ENCODE measurements at regions not wholly inside any gene's neighbourhood (a gene's known extent, or its start where the extent isn't known, plus 50 kb on each side); places are given as distances from the start of the nearest gene placed in this dataset.

- no peak for DNase-seq (ENCODE audit: low read depth in 4 of 4, low spot score in 3 of 4)
Observed at GRCh38 chr9:130755377-130756007, 61.9 kb downstream of the EXOSC2 start.

- DNase-seq (ENCODE audit: low read depth in 4 of 4, low spot score in 3 of 4), result no peak
Observed at GRCh38 chr9:130756037-130756436, 62.5 kb downstream of the EXOSC2 start.

- no peak for DNase-seq (ENCODE audit: low read depth in 4 of 4, low spot score in 3 of 4)
Observed at GRCh38 chr9:130756455-130757152, 63.0 kb downstream of the EXOSC2 start.

- no peak for DNase-seq (ENCODE audit: low read depth in 4 of 4, low spot score in 3 of 4)
Observed at GRCh38 chr9:130759738-130760137, 66.2 kb downstream of the EXOSC2 start.

GRCh38 chr9:130763331-130764171, 70.0 kb downstream of the EXOSC2 start:
- DNase-seq (ENCODE audit: low read depth in 4 of 4, low spot score in 3 of 4), result no peak

- no peak for DNase-seq (ENCODE audit: low read depth in 4 of 4, low spot score in 3 of 4)
Observed at GRCh38 chr9:130765137-130766020, 69.7 kb upstream of the ABL1 start.

- no peak for DNase-seq (ENCODE audit: low read depth in 4 of 4, low spot score in 3 of 4)
Observed at GRCh38 chr9:130766021-130766926, 68.8 kb upstream of the ABL1 start.

GRCh38 chr9:130766927-130767307, 68.1 kb upstream of the ABL1 start:
- no peak for DNase-seq (ENCODE audit: low read depth in 4 of 4, low spot score in 3 of 4)

- DNase-seq (ENCODE audit: low read depth in 4 of 4, low spot score in 3 of 4), result no peak
Observed at GRCh38 chr9:130768265-130768664, 66.8 kb upstream of the ABL1 start.

- no peak for DNase-seq (ENCODE audit: low read depth in 4 of 4, low spot score in 3 of 4)
Observed at GRCh38 chr9:130768891-130769403, 66.1 kb upstream of the ABL1 start.

- DNase-seq (ENCODE audit: low read depth in 4 of 4, low spot score in 3 of 4), result no peak
Observed at GRCh38 chr9:130770093-130770492, 65.0 kb upstream of the ABL1 start.

GRCh38 chr9:130770679-130771442, 64.2 kb upstream of the ABL1 start:
- no peak for DNase-seq (ENCODE audit: low read depth in 4 of 4, low spot score in 3 of 4)

GRCh38 chr9:130772185-130772584, 62.9 kb upstream of the ABL1 start:
- no peak for DNase-seq (ENCODE audit: low read depth in 4 of 4, low spot score in 3 of 4)

GRCh38 chr9:130774183-130774582, 60.9 kb upstream of the ABL1 start:
- no peak for DNase-seq (ENCODE audit: low read depth in 4 of 4, low spot score in 3 of 4)

- DNase-seq (ENCODE audit: low read depth in 4 of 4, low spot score in 3 of 4), result no peak
Observed at GRCh38 chr9:130775336-130775991, 59.6 kb upstream of the ABL1 start.

GRCh38 chr9:130779153-130779855, 55.8 kb upstream of the ABL1 start:
- DNase-seq (ENCODE audit: low read depth in 4 of 4, low spot score in 3 of 4), result no peak

GRCh38 chr9:130780415-130780814, 54.6 kb upstream of the ABL1 start:
- DNase-seq (ENCODE audit: low read depth in 4 of 4, low spot score in 3 of 4), result no peak
